HG03354 (cell line): ENCODE measurements at regions not wholly inside any gene's neighbourhood (a gene's known extent, or its start where the extent isn't known, plus 50 kb on each side); places are given as distances from the start of the nearest gene placed in this dataset.

Experiments used
- ATAC-seq: cut with Tn5 transposase; IDR thresholded peaks from one replicate; pipeline ENCODE4 v1.9.1; 2021; ENCODE audit warnings: mild to moderate bottlenecking; ENCODE audit not compliant: unreplicated experiment, poor library complexity, severe bottlenecking

- ATAC-seq, result no peak
Observed at GRCh38 chr7:24231493-24231892, 52.5 kb upstream of the NPY start.

- no peak for ATAC-seq
Observed at GRCh38 chr7:24233386-24233785, 50.6 kb upstream of the NPY start.
